ENCODE measurements at regions not wholly inside any gene's neighbourhood (a gene's known extent, or its start where the extent isn't known, plus 50 kb on each side); places are given as distances from the start of the nearest gene placed in this dataset.

DNA sequence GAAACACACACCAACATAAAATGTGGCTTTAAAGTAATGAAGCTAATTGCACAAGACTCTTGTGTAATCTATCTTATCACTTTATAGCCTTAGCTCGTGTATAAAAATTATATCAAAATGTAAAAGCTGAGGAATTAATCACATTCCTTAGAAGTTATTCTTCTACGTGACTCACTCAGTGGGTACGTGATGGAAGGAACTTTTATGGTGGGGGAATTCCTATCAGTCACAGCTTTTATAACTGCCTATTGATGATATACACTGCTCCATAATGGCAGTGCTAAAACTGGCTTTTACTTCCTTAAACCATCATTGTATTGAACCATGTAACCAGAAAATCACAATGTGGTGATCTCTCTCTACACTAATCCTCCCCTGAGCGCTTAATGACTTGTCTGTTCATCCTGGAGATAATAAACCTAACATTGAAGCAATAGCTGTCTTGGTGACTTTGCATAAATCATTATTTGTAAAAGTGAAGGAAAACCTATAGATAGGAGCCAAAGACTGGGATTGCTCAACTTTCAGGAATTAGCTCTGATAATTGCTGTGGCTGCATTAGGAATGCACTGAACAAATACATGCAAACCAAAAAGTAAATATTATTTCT is 276.7 kb downstream of the GBA3 start:
- Histone ChIP-seq H3K27ac (ENCODE audit: low read depth in 1 of 2, low read length in 2 of 2) (no peak overlapping the region), H3K9me3 (ENCODE audit: control insufficient read depth in 4 of 4, low read length in 3 of 4) (no peaks in the 10 kb centered on the region), H3K4me1 (ENCODE audit: control insufficient read depth in 4 of 4, insufficient read depth in 4 of 4, low read length in 3 of 4) (no peaks in the 10 kb centered on the region), H3K36me3 (ENCODE audit: control insufficient read depth in 4 of 4, insufficient read depth in 3 of 4, low read depth in 1 of 4, low read length in 3 of 4) (no peaks in the 10 kb centered on the region), H3K9ac (ENCODE audit: low read depth in 1 of 2, low read length in 2 of 2) (no peak overlapping the region), H3K27me3 (ENCODE audit: control insufficient read depth in 4 of 4, insufficient read depth in 4 of 4, low read length in 3 of 4) (no peaks in the 10 kb centered on the region), H3K4me3 (ENCODE audit: low read depth in 1 of 3, low read length in 3 of 3) (no peak overlapping the region)
- WGBS, result 78% methylated on average over 4 of the region's 4 CpGs
- no peak for TF ChIP-seq HNF4G (IDR thresholded peaks at IDR 0.05)
- DNase-seq (ENCODE audit: low spot score), result no peak

GRCh38 chr4:22962295-22962694 is 269.6 kb downstream of the GBA3 start:
- TF ChIP-seq HNF4A (conservative IDR thresholded peaks at IDR 0.05) (peak; percentile 78 to 87), NR2F2 (IDR thresholded peaks at IDR 0.05) (no peak), CTCF (IDR thresholded peaks at IDR 0.05; ENCODE audit: low read depth, low read length, missing input control) (peak; percentile 43), RAD21 (IDR thresholded peaks at IDR 0.05) (peak; percentile 66 to 72), EGR1 (IDR thresholded peaks at IDR 0.05; ENCODE audit: low read depth in 2 of 2) (no peak), GABPA (IDR thresholded peaks at IDR 0.05 in 1 of 2, conservative IDR thresholded peaks at IDR 0.05 in 1 of 2) (no peak), RXRA (IDR thresholded peaks at IDR 0.05) (peak in 1 of 2 donors; percentile 5), HNF4G (IDR thresholded peaks at IDR 0.05) (peak; percentile 7), TAF1 (conservative IDR thresholded peaks at IDR 0.05) (no peak), FOXA1 (IDR thresholded peaks at IDR 0.05) (no peak), YY1 (IDR thresholded peaks at IDR 0.05) (no peak), SP1 (IDR thresholded peaks at IDR 0.05) (no peak), JUND (IDR thresholded peaks at IDR 0.05) (no peak), FOXA2 (IDR thresholded peaks at IDR 0.05) (no peak)
- TF ChIP-seq, protein P1, sequence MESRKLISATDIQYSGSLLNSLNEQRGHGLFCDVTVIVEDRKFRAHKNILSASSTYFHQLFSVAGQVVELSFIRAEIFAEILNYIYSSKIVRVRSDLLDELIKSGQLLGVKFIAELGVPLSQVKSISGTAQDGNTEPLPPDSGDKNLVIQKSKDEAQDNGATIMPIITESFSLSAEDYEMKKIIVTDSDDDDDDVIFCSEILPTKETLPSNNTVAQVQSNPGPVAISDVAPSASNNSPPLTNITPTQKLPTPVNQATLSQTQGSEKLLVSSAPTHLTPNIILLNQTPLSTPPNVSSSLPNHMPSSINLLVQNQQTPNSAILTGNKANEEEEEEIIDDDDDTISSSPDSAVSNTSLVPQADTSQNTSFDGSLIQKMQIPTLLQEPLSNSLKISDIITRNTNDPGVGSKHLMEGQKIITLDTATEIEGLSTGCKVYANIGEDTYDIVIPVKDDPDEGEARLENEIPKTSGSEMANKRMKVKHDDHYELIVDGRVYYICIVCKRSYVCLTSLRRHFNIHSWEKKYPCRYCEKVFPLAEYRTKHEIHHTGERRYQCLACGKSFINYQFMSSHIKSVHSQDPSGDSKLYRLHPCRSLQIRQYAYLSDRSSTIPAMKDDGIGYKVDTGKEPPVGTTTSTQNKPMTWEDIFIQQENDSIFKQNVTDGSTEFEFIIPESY (IDR thresholded peaks at IDR 0.05), result peak; percentile 31
- TF ChIP-seq, protein P2, sequence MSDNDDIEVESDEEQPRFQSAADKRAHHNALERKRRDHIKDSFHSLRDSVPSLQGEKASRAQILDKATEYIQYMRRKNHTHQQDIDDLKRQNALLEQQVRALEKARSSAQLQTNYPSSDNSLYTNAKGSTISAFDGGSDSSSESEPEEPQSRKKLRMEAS (IDR thresholded peaks at IDR 0.05), result no peak
- TF ChIP-seq, protein P3, sequence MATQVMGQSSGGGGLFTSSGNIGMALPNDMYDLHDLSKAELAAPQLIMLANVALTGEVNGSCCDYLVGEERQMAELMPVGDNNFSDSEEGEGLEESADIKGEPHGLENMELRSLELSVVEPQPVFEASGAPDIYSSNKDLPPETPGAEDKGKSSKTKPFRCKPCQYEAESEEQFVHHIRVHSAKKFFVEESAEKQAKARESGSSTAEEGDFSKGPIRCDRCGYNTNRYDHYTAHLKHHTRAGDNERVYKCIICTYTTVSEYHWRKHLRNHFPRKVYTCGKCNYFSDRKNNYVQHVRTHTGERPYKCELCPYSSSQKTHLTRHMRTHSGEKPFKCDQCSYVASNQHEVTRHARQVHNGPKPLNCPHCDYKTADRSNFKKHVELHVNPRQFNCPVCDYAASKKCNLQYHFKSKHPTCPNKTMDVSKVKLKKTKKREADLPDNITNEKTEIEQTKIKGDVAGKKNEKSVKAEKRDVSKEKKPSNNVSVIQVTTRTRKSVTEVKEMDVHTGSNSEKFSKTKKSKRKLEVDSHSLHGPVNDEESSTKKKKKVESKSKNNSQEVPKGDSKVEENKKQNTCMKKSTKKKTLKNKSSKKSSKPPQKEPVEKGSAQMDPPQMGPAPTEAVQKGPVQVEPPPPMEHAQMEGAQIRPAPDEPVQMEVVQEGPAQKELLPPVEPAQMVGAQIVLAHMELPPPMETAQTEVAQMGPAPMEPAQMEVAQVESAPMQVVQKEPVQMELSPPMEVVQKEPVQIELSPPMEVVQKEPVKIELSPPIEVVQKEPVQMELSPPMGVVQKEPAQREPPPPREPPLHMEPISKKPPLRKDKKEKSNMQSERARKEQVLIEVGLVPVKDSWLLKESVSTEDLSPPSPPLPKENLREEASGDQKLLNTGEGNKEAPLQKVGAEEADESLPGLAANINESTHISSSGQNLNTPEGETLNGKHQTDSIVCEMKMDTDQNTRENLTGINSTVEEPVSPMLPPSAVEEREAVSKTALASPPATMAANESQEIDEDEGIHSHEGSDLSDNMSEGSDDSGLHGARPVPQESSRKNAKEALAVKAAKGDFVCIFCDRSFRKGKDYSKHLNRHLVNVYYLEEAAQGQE (IDR thresholded peaks at IDR 0.05), result no peak
- TF ChIP-seq, protein P4, sequence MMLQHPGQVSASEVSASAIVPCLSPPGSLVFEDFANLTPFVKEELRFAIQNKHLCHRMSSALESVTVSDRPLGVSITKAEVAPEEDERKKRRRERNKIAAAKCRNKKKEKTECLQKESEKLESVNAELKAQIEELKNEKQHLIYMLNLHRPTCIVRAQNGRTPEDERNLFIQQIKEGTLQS (IDR thresholded peaks at IDR 0.05), result no peak
- Histone ChIP-seq H3K27ac (ENCODE audit: low read depth in 1 of 2, low read length in 2 of 2) (no peak overlapping the region), H3K9ac (ENCODE audit: low read depth in 1 of 2, low read length in 2 of 2) (no peak overlapping the region), H3K36me3 (ENCODE audit: control insufficient read depth in 4 of 4, insufficient read depth in 3 of 4, low read depth in 1 of 4, low read length in 3 of 4) (no peaks in the 10 kb centered on the region), H3K4me3 (ENCODE audit: low read depth in 1 of 3, low read length in 3 of 3) (no peak overlapping the region), H3K27me3 (ENCODE audit: control insufficient read depth in 4 of 4, insufficient read depth in 4 of 4, low read length in 3 of 4) (no peaks in the 10 kb centered on the region), H3K4me1 (ENCODE audit: control insufficient read depth in 4 of 4, insufficient read depth in 4 of 4, low read length in 3 of 4) (no peaks in the 10 kb centered on the region), H3K9me3 (ENCODE audit: control insufficient read depth in 4 of 4, low read length in 3 of 4) (no peaks in the 10 kb centered on the region)
- no peak for DNase-seq (ENCODE audit: low spot score)
- WGBS, result 13% methylated on average over 4 of the region's 4 CpGs
